CD14-positive monocyte (primary cell): ENCODE measurements at regions not wholly inside any gene's neighbourhood (a gene's known extent, or its start where the extent isn't known, plus 50 kb on each side); places are given as distances from the start of the nearest gene placed in this dataset.
A peak's percentile ranks its signal among the peaks of the same experiment; 100 is the strongest.

Experiments used
- DNase-seq, 3 donors: peaks; one replicate each; pipeline ENCODE4 v3.0.0-alpha.2; 2011 to 2022
- H2AFZ ChIP-seq: 2 replicates; pipeline ENCODE4 v1.6.0; 2012; ENCODE audit warnings: mild to moderate bottlenecking, low read depth, low read length, inconsistent platforms; ENCODE audit not compliant: insufficient read depth, poor library complexity, severe bottlenecking
- H3K27ac ChIP-seq, 2 donors: 1 replicate in 1 of 2; 2 replicates in 1 of 2; pipeline ENCODE4 v1.5.1; 2012 to 2013; ENCODE audit warnings: low read length in 2 of 2, control low read depth in 1 of 2, inconsistent platforms in 1 of 2, low read depth in 1 of 2, mild to moderate bottlenecking in 1 of 2
- H3K27me3 ChIP-seq, 2 donors: one replicate each; pipeline versions ENCODE4 v1.6.0 to v1.6.1; 2011 to 2013; ENCODE audit warnings: low read length in 2 of 2; ENCODE audit not compliant: control insufficient read depth in 2 of 2, insufficient read depth in 2 of 2
- H3K36me3 ChIP-seq, 2 donors: replicated peaks in 1 of 2; 1 replicate in 1 of 2; 2 replicates in 1 of 2; pipeline versions ENCODE4 v1.5.1 to v1.6.1; 2012 to 2013; ENCODE audit warnings: low read length in 2 of 2, control low read depth in 1 of 2, inconsistent platforms in 1 of 2, mild to moderate bottlenecking in 1 of 2; ENCODE audit not compliant: insufficient read depth in 2 of 2, control insufficient read depth in 1 of 2
- H3K4me1 ChIP-seq, 2 donors: 1 replicate in 1 of 2; 2 replicates in 1 of 2; pipeline versions ENCODE4 v1.5.1 to v1.6.1; 2012 to 2013; ENCODE audit warnings: low read length in 2 of 2, control low read depth in 1 of 2, inconsistent platforms in 1 of 2, mild to moderate bottlenecking in 1 of 2, moderate library complexity in 1 of 2; ENCODE audit not compliant: insufficient read depth in 2 of 2, control insufficient read depth in 1 of 2
- H3K4me2 ChIP-seq: replicated peaks from 2 replicates; pipeline ENCODE3; 2012; ENCODE audit warnings: low read length, moderate library complexity, mild to moderate bottlenecking; ENCODE audit not compliant: poor library complexity, severe bottlenecking; ENCODE audit errors: extremely low read depth
- H3K4me3 ChIP-seq, 3 experiments: fragments of 200-600 bp in 1 of 3; sonication (generic) in 1 of 3; replicated peaks in 1 of 3; 1 replicate in 2 of 3; 2 replicates in 1 of 3; pipeline ENCODE4 v1.5.1; 2011 to 2013; ENCODE audit warnings: low read length in 3 of 3, mild to moderate bottlenecking in 3 of 3, control low read depth in 2 of 3, low read depth in 2 of 3, inconsistent platforms in 1 of 3, moderate library complexity in 1 of 3
- H3K79me2 ChIP-seq: 2 replicates; pipeline ENCODE4 v1.6.0; 2012; ENCODE audit warnings: mild to moderate bottlenecking, control low read depth, inconsistent platforms, low read length, moderate library complexity; ENCODE audit not compliant: insufficient read depth
- H3K9ac ChIP-seq: 2 replicates; pipeline ENCODE4 v1.6.0; 2017; ENCODE audit warnings: low read length, mild to moderate bottlenecking; ENCODE audit not compliant: insufficient read depth, poor library complexity, severe bottlenecking
- H3K9me3 ChIP-seq, 2 donors: replicated peaks in 1 of 2; 1 replicate in 1 of 2; 2 replicates in 1 of 2; pipeline versions ENCODE4 v1.5.1 to v1.6.1; 2012 to 2013; ENCODE audit warnings: low read length in 2 of 2, control low read depth in 1 of 2; ENCODE audit not compliant: control insufficient read depth in 1 of 2, insufficient read depth in 1 of 2
- H4K20me1 ChIP-seq: 2 replicates; pipeline ENCODE4 v1.6.0; 2012; ENCODE audit warnings: mild to moderate bottlenecking, low read length, control low read depth, moderate library complexity; ENCODE audit not compliant: insufficient read depth
- H3K27ac Mint-ChIP-seq, 7 donors: one replicate each; pipeline ENCODE4 v1.8.0; 2020; ENCODE audit warnings: mild to moderate bottlenecking in 7 of 7, mixed read lengths in 7 of 7, moderate library complexity in 6 of 7, inconsistent platforms in 2 of 7
- H3K27me3 Mint-ChIP-seq, 3 donors: one replicate each; pipeline ENCODE4 v1.8.0; 2021 to 2022; ENCODE audit warnings: low read depth in 3 of 3, mild to moderate bottlenecking in 3 of 3, mixed read lengths in 3 of 3, moderate library complexity in 3 of 3, inconsistent platforms in 1 of 3
- H3K36me3 Mint-ChIP-seq, 2 donors: one replicate each; pipeline ENCODE4 v1.8.0; 2020; ENCODE audit warnings: mixed read lengths in 2 of 2, inconsistent platforms in 1 of 2, mild to moderate bottlenecking in 1 of 2
- H3K4me1 Mint-ChIP-seq: one replicate; pipeline ENCODE4 v1.8.0; 2020; ENCODE audit warnings: mild to moderate bottlenecking, mixed read lengths
- H3K4me3 Mint-ChIP-seq, 2 donors: one replicate each; pipeline ENCODE4 v1.8.0; 2020; ENCODE audit warnings: mild to moderate bottlenecking in 2 of 2, mixed read lengths in 2 of 2, moderate library complexity in 1 of 2
- H3K9me3 Mint-ChIP-seq, 7 donors: one replicate each; pipeline ENCODE4 v1.8.0; 2020 to 2022; ENCODE audit warnings: mixed read lengths in 7 of 7, mild to moderate bottlenecking in 6 of 7, moderate library complexity in 6 of 7, inconsistent platforms in 2 of 7
- WGBS: methylation state at CpG from one replicate; pipeline ENCODE4 v1.1.5; 2013; ENCODE audit warnings: missing lambda C conversion rate; ENCODE audit not compliant: insufficient coverage; 5-methylcytosine and 5-hydroxymethylcytosine counted together
- intact Hi-C, 2 donors: fragments of 100-400 bp; cut with micrococcal nuclease; formaldehyde crosslinking; loops; one replicate each; pipeline versions ENCODE4 v1.15.0 to v1.15.1; 2023
- TF ChIP-seq, protein P1 (sequence below): fragments of 200-600 bp; IDR thresholded peaks from one replicate; pipeline ENCODE4 v1.8.0; 2022; ENCODE audit warnings: antibody characterized with exemption, mild to moderate bottlenecking

GRCh38 chr5:71780597-71780996, 61.5 kb downstream of the CARTPT start:
- Mint-ChIP-seq H3K4me1 (peaks cover 5% of the 10 kb centered on the region), H3K36me3 (no peaks in the 10 kb centered on the region), H3K27me3 (peaks cover 0 to 11% (median 3%) of the 10 kb centered on the region in 3 donors), H3K4me3 (no peak overlapping the region), H3K27ac (peak overlapping the region in 1 of 7 donors; percentile 15), H3K9me3 (peaks cover 0 to 2% (median 0%) of the 10 kb centered on the region in 7 donors)
- H4K20me1 ChIP-seq = no peaks in the 10 kb centered on the region
- H3K79me2 ChIP-seq = no peaks in the 10 kb centered on the region
- H3K4me3 ChIP-seq = no peak overlapping the region
- WGBS = 91% methylated on average over 6 of the region's 6 CpGs
- H2AFZ ChIP-seq = no peak overlapping the region
- H3K9ac ChIP-seq = no peak overlapping the region
- intact Hi-C loops = no loop called here
- TF ChIP-seq, protein P1, sequence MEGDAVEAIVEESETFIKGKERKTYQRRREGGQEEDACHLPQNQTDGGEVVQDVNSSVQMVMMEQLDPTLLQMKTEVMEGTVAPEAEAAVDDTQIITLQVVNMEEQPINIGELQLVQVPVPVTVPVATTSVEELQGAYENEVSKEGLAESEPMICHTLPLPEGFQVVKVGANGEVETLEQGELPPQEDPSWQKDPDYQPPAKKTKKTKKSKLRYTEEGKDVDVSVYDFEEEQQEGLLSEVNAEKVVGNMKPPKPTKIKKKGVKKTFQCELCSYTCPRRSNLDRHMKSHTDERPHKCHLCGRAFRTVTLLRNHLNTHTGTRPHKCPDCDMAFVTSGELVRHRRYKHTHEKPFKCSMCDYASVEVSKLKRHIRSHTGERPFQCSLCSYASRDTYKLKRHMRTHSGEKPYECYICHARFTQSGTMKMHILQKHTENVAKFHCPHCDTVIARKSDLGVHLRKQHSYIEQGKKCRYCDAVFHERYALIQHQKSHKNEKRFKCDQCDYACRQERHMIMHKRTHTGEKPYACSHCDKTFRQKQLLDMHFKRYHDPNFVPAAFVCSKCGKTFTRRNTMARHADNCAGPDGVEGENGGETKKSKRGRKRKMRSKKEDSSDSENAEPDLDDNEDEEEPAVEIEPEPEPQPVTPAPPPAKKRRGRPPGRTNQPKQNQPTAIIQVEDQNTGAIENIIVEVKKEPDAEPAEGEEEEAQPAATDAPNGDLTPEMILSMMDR = no peak
- H3K36me3 ChIP-seq = no peaks in the 10 kb centered on the region
- H3K4me1 ChIP-seq = no peaks in the 10 kb centered on the region
- DNase-seq = no peak
- H3K27me3 ChIP-seq = no peaks in the 10 kb centered on the region
- no peak overlapping the region for H3K27ac ChIP-seq
- no peak overlapping the region for H3K4me2 ChIP-seq
- no peaks in the 10 kb centered on the region for H3K9me3 ChIP-seq

GRCh38 chr5:71782393-71782770, 63.3 kb downstream of the CARTPT start:
- Histone ChIP-seq H3K4me1 (no peaks in the 10 kb centered on the region), H3K9me3 (no peaks in the 10 kb centered on the region), H3K36me3 (no peaks in the 10 kb centered on the region), H3K4me3 (no peak overlapping the region), H3K79me2 (no peaks in the 10 kb centered on the region), H2AFZ (no peak overlapping the region), H4K20me1 (no peaks in the 10 kb centered on the region), H3K4me2 (no peak overlapping the region), H3K9ac (no peak overlapping the region), H3K27ac (no peak overlapping the region), H3K27me3 (no peaks in the 10 kb centered on the region)
- H3K27me3 Mint-ChIP-seq = peaks cover 0 to 4% (median 2%) of the 10 kb centered on the region in 3 donors
- intact Hi-C loops = no loop called here
- H3K4me1 Mint-ChIP-seq = peaks cover 5% of the 10 kb centered on the region
- WGBS = 100% methylated on average over 2 of the region's 3 CpGs
- no peak overlapping the region for H3K27ac Mint-ChIP-seq
- H3K9me3 Mint-ChIP-seq = peaks cover 0 to 2% (median 0%) of the 10 kb centered on the region in 7 donors
- no peak for DNase-seq
- no peaks in the 10 kb centered on the region for H3K36me3 Mint-ChIP-seq
- no peak overlapping the region for H3K4me3 Mint-ChIP-seq
- TF ChIP-seq, protein P1 = no peak
